KBM-7 (cell line): ENCODE measurements at regions not wholly inside any gene's neighbourhood (a gene's known extent, or its start where the extent isn't known, plus 50 kb on each side); places are given as distances from the start of the nearest gene placed in this dataset.
"Not testable (repeated sequence)": the region's sequence is repeated elsewhere in the genome, so short reads cannot be mapped to it uniquely, and the experiment has no call there.

Experiments
- DNase-seq: peaks from one replicate; pipeline ENCODE4 v3.0.0-alpha.2; 2015
- in situ Hi-C: fragments of 300-500 bp; cut with MboI; formaldehyde crosslinking; loops from 2 replicates; pipeline ENCODE4 v1.14.3; 2020; ENCODE audit warnings: low sequenced_read_pairs, low pct_unique_long_range_greater_than_20kb, mixed read lengths

DNA sequence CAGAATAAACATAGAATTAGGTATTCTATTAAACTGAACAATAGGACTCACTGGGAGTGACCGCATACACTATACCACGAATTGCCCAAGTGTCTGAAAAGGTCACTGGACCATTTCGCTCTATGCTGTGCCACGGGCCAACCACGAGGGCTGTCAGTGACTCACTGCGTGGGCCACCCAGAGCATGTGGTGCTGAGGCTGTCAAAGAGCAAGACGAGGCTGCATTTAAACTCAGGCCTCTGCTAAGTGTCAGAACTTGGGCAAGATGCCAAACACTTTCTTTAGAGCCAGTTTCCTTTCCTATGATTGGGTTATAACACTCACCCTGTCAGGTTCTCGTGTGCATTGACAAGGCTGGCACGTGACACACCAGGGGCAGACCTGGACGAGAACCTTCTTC is 97.5 kb downstream of the SH3YL1 start:
- in situ Hi-C loops: no loop called here
- no peak for DNase-seq

DNA sequence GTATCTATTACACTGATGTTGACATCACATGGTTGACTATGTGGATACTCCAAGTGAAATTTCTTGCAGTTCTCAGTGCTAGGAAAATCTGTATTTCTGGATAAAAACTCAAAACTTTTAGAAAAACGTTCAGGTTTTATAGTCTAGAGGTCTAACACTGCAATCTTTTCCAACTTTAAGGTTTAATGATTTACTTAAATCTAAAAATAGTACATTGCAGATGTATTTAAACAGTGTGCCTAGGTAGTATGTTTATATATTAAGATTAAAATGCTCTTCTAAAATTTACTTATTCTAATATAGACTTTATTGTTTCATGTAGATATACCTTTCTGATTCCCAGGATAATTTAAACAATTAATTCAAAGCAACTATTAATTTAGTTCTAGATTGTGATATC is 98.3 kb downstream of the SH3YL1 start:
- in situ Hi-C loops: no loop called here
- no peak for DNase-seq

DNA sequence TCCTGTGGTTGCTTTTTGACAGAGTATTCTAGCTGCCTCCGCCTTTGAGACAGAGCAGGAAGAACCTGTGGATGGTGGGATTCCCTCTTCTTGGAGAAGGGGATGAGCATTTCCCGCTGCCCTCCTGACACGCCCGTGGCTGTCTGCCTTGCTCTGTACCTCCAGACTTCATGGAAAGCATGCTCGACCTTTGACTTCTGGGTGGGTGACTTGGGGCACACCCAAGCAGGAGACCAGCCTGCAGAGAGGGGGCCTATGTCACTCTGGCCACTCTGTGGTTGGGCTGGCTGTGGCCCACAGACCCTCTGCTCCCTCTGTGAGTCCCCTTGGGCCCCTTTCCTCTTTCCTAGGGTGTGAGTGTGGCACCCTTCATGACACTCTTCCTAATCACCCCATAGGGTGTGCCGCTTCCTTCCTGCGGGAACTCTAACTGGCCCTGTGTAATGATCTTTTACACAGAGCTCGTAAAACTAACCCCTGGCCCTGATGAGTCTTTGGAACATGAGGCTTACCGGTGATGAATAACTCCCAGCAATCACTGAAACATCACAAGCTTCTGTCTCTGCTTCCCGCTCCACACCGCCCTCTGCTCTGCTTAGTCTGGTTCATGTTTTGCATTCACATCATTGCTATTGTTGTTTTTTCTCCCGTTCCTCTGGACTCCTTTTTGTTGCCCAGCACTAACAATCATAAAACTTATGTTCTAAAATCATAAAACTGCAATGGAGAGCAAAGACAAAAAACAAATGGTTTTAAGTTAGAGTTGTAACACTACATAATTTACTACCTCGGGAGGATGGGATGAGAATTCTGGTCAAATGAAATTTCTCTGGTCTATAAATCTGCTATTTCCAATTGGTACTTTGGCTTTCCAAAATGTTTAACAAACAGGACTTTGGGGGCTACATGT is 101.1 kb downstream of the SH3YL1 start:
- in situ Hi-C loops: no loop called here

DNA sequence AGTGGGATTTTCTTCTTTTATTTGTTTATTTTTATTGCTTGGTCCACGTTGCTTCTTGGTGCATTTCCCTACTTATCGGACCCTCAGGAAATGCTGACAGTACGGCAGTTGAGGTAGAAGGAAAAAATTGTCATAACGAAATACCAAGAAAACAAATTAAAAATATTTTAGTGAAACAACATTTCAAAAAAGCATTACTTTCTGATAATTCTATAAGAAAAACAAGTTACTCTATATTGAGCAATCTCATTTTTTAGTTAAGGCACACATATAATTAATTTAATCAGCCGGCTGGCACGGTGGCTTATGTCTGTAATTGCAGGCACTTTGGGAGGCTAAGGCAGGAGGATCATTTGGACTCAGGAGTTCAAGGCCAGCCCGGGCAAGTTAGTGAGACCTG is 102.1 kb downstream of the SH3YL1 start:
- no peak for DNase-seq
- in situ Hi-C loops: no loop called here

More for the DNA sequence above, 101.1 kb downstream of the SH3YL1 start:
- DNase-seq: no peak

DNA sequence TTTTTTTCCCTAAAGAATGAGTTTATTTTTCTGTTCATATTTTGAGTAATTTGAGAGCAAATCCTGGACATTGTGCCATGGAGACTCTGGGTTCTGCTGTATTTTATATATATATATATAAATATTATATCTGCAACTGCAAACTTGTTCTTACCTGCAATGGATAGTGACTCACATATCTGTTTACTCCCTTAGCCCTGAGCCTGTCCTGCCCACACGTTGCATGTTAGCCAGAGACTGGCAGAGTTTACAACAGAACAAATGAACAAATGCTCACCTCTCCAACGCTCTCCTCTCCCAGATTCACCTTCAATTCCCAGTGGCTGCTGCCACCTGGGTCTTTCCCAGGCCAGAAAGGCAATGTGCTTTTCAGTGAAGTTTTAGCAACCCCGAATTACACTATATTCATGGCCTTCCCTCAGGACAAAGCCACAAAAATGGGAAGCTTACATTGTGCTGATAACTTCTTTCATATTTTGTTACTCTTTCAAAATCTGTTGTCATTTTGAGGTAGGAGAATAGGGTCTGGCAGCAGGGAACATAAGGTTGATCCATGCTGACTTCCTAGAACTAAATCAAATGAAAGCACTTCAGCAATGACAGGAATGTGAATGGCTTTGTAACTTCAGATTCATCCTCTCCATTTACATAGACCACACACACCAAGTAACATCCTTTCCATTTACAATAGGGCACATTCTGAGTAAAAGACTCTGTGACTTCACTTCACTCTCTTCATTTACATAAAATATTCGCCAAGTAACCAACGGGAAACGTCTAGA is 105.4 kb upstream of the FAM110C start:
- no peak for DNase-seq
- in situ Hi-C loops: no loop called here

DNA sequence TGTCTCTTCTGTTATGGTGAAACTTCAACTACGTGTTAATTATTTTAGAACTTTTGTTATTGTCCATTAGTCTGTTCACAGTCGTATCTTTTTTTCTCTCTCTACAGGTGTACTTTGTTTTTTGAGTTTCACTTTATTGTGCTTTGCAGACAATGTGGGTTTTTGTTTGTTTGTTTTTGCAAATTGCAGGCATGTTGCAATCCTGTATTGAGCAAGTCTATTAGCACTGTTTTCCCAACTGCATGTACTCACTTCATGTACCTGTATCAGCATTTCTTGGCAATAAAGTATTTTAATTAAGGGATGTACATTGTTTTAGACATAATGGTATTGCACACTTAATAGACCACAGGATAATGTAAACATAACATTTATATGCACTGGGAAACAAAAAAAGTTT is 99.1 kb upstream of the FAM110C start:
- DNase-seq: no peak
- in situ Hi-C loops: no loop called here

DNA sequence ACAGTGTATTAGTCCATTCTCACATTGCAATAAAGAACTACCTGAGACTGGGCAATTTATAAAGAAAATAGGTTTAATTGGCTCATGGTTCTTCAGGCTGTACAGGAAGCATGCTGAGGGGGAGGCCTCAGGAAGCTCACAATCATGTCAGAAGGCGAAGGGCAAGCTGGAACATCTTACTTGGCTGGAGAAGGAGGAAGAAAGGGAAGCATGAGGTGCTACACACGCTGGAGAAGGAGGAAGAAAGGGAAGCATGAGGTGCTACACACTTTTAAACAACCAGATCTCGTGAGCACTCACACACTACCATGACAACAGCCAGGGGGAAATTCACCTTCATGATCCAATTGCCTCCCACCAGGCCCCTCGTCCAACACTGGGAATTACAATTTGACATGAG is 95.3 kb upstream of the FAM110C start:
- in situ Hi-C loops: no loop called here

DNA sequence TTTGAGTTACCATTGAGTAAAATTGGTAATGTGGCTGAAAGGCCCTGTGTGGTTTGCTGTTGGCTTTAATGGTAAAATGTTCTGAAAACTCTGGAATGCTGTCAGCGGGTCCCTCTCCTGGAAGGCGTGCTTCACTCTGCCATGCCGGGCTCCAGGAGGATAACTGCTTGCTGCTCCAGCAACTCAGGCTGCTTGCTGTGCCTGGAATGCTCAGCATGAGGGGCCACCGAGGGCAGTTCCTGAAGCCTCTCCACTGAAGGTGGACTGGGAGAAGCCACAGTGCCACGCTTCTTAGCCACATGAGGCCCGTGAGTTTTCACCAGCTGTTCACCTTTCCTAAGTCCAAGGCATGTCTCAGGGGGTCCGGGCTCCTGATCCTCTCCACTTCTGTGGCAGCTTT is 90.4 kb upstream of the FAM110C start:
- DNase-seq: no peak
- in situ Hi-C loops: no loop called here

More for the DNA sequence above, 95.3 kb upstream of the FAM110C start:
- peak; percentile 34 for DNase-seq

DNA sequence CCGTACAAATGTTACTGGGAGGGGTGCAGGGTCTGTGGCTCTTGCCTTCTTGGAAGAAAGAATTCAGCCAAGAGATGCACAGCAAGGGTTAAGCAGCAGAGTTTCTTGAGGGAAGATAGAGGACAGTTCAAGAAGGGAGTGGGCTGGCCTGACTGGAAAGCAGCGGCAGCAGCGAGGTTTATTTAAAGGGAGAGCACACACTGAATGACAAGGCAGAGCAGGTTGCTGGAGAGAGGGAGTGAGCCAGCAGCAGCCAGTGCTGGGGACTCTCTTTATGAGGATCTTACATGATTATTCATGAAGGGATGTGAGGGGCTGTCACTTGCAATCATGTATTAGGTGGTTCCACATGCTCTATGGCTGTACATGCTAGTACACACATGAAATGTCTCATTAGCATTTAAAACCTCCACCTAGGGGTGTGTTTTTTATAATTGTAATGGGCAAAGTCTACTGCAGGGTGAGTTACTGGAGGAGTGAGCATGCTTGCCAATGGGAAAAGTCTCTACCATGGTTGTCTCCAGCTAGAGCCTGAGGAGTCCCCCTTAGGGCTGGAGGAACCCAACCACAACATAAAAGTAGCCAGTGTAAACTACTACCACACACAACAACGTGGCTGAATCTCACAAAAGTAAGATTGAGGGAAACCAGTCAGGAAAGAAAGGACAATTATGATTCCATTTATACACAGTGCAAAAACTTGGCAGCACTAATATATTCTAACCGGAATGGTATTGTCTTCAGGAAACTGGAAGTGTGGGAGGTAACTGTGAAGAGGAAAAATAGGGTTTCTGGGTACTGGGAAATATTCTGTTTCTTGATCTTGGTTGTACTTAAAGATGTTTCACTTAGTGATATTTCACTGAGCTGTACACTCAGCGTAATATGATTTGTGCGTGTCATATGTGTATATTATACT is 87.6 kb upstream of the FAM110C start:
- in situ Hi-C loops: no loop called here
- DNase-seq: no peak

DNA sequence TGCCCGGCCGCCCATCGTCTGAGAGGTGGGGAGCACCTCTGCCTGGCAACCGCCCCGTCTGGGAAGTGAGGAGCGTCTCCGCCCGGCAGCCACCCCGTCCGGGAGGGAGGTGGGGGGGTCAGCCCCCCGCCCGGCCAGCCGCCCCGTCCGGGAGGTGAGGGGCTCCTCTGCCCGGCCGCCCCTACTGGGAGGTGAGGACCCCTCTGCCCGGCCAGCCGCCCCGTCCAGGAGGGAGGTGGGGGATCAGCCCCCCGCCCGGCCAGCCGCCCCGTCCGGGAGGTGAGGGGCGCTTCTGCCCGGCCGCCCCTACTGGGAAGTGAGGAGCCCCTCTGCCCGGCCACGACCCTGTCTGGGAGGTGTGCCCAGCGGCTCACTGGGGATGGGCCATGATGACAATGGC is 80.5 kb upstream of the FAM110C start:
- in situ Hi-C loops, DNase-seq: not testable (repeated sequence)

DNA sequence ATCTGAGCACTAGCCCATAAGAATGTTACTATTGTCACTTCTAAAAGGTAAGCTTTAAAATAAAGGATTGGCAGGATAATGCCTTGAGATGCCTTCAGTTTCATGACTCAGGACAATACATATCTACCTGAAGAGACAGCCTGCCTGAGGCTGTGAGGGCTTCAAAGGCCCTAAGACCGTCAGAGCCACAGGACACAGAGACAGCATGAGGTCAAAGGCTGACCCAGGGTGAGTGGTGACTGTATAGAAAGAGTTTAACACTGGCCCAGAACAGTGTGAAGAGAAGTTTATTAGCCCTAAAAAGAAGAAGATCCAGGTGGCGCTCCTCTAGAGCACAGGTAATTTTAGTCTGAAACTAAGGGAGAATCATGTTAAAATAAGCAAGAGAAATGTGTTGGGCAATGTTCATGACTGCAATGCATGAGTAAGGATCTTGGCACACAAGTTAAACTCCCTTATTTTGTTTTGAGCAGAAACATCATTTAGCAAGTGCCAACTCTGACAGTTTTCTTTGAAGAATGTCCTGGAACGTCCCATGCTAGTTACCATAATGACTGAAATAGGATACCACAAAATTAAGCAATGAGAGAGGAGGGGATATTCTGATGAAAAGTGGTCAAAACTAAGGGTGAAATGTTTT is 78.1 kb upstream of the FAM110C start:
- no peak for DNase-seq
- in situ Hi-C loops: no loop called here

DNA sequence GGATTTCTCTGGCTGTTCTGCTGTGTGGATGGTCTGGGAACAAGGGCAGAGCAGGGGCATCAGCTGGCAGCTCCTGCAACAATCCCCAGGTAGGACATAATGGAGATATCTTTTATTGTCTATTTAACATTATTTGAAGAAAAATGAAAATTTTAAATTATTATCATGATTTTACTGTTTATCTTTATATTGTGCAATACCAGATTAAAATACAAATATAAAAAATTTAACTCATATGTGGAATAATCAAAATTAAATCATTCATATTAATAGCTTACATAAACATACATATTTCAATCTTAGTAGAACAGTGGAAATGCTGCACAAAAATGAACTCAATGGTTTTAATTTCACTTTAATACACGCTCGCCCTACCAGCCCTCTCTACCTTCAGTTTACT is 70.6 kb upstream of the FAM110C start:
- in situ Hi-C loops: no loop called here
- DNase-seq: no peak

DNA sequence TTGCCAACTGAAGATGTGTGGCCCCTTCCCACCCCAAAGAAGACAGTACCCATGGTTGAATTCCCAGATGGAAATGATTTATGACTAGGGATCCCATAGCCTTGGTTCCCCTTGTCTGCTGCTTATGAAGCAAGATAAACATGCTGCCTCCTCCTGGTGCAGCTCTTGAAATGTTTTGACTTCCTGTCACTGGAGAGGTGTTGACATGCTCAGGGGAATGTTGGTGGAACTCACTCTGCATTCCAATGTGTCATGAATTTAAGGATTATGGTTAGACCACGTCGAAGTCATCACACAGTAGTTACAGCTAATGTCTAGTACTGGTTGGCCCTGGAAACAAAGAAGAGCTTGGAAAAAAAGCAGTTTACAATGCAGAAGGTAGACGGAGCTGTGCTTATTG is 69.0 kb upstream of the FAM110C start:
- in situ Hi-C loops: no loop called here
- DNase-seq: no peak

DNA sequence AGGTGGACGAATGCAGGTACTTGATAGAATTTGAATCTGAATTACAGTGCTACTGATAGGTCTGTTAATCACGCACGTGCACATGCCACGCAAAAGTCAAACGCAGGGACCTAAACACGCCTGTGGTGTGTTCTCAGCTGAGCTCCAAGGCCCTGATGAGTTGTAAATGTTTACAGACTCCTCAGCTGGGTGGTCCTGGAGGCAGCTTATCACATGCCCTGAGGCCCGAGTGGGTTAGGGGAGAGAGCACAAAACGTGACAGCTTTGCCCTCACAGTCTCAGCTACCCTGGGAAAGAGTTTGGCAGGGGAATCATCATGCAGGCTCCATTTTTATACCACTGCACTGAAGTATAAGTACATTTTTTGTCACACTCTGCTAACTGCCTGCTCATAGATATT is 68.3 kb upstream of the FAM110C start:
- DNase-seq: no peak
- in situ Hi-C loops: no loop called here

DNA sequence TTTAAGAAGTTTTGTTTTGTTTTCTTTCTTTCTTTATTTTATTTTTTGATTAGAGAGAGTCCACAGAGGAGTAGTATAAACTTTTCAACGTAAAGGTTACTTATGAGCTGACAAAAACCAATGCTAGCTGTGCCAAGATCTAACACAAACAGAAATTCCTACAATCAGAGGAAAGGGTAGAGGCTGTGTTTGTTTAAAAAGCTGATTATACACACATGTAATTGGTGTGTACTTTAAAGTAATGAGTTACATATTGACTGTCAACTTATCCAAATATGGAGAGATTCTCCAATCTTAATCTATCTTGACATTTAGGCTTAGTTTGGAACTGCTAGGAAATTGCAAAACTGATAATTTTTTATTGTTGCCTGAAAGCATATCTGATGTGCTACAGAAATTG is 63.7 kb upstream of the FAM110C start:
- in situ Hi-C loops: no loop called here

DNA sequence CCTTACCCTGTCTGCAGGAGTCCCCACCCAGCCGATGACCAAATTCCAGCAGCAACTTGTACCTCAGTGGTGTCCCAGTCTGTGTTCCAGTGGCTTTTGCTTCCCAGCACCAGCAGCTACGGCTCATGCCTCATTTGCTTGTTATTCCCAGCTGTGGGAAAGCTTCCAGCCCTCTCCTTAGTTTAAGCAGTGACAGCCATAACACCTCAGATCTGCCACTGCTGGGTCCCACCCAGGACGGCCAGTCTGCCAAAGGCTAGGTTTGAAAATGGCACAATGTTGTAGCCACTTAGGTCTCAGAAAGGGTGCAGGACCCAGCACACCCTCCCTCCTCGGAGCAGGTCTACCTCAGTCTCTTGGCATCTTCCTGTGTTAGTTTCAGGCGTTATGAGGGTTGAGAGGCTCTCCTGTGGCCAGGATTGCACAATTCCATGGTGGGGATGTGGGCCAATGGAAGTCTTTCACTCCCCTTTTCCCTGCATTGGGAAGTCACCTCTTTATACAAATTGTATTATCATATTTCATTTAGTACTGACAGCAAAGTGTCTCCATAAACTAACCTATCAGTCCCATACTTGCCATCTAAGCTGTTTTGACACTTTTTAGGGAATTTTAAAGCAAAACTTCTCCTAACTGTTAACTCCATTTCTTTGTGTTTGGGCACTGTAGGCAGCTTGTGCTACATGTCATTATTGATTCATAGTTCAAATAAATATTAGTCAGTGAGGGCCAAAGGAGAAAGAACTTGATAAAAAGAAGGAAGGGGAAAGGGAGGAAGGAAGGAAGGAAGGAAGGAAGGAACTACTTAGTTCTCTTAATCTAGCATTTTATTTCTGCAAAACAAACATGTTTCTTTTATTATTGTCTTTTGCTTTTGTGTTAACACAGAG is 62.9 kb upstream of the FAM110C start:
- no peak for DNase-seq
- in situ Hi-C loops: no loop called here

More for the DNA sequence above, 63.7 kb upstream of the FAM110C start:
- no peak for DNase-seq

DNA sequence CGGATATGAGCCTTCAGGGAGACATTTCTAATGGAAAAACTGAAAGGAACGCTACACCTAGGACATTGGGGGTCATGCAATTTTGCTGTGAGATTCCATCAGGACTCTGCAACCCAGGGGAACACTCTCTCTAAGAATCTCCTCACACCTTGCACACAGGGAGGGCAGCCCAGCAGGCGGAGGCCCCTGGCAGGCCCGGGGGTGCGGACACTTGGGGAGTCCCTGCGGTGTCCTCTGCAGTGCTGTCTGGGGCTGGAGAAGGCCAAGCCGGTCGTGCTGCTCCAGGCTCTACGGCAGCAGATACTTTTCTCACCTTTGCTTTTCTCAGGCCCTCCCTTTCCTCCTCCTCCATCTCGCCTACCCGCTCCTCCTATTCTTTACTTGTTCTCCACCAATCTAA is 54.7 kb upstream of the FAM110C start:
- in situ Hi-C loops: no loop called here
- no peak for DNase-seq
